GM19238 (cell line): ENCODE measurements at regions not wholly inside any gene's neighbourhood (a gene's known extent, or its start where the extent isn't known, plus 50 kb on each side); places are given as distances from the start of the nearest gene placed in this dataset.
"Not testable (repeated sequence)": the region's sequence is repeated elsewhere in the genome, so short reads cannot be mapped to it uniquely, and the experiment has no call there.

Experiments used
- DNase-seq: peaks from one replicate; pipeline ENCODE4 v3.0.0; 2011; ENCODE audit warnings: low spot score; ENCODE audit not compliant: insufficient read length

DNA sequence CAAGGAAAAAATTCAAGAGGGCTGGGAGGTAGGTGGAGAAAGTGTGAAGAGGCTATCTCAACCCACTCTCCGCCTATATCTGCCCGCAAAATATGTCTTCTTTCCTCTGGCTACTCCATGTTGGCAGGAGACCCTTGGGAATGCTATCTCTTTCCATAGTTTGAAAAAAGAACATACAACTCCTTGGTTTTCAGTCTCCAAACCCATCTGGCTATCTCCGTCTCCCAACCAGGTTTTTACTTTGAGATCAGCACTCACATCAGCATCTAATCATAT is 109.9 kb upstream of the IFNE start:
- no peak for DNase-seq

DNA sequence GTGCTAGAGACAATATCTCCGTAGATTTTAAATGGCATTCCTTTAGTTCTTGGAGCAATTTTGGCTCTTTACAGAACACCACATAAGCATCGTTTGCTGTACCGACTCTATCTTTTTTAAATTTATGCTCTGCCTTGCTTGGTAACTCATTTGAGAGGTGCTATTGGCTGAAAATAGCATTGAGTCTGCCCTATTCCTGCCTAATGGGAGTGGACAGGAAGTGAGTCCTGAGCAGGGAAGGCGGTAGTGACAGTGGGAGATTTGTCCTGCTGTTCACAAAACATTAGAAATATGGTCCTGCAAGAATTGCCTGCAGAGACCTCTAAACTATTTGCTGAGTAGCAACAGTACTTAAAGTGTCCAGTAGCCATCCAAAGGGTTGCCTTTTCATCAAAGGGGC is 115.2 kb upstream of the IFNE start:
- DNase-seq, result no peak

DNA sequence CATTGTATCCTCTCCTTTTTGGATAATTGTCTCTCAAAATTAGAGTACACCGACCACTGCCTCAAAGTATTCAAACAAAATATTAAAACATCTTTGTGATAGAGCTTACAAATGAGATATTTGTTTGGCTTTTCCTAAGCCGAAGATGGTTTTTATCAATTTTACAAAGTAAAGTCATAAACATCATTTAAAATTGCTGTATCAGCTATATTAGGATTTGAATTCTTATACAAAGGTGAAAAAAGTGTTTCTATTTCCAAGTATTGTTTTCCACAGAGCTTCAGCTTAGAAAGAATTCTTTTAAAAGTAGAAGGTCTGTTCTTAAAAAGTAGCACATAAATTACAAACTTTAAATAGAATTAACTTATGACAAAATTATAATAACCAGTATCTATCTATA is 116.6 kb upstream of the IFNE start:
- DNase-seq, result no peak

DNA sequence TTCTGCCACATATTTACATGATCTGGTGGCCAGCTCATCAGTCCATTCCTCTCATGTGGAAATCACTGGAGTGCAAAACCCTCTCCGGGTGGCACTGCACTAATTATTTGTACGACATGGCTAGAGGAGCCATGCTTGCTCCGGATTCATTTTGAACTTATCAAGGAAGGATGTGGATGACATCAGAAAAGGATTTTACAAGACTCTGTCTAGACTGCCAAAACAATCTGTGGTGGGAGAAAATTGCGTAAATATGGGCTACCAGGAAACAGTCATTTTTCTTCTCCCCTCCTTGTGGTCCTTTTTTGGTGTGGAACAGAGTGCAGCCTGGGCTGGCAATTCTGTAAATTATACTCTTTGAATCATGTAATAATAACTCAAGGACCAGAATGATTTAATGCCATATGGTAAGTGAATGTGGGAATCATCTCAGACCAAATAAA is 123.4 kb upstream of the IFNE start:
- no peak for DNase-seq

DNA sequence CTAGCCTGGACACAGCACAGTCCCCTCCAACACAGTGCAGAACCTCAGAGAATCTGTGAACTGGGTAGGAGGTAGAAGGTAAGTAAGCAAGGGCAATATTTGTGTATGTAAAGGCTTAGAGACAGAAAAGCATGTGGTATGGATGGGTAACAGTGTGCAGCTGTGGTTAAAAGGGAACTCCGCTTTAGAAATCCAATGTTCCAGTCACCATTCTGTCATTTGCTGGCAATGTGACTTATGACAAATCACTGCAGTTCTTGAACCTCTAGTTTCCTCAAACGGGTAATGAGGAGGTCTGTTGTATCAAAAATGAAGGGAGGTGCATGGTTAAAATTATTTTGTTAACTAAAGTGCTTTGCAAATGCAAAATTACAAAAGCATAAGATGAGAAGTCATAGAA is 125.5 kb upstream of the IFNE start:
- no peak for DNase-seq

DNA sequence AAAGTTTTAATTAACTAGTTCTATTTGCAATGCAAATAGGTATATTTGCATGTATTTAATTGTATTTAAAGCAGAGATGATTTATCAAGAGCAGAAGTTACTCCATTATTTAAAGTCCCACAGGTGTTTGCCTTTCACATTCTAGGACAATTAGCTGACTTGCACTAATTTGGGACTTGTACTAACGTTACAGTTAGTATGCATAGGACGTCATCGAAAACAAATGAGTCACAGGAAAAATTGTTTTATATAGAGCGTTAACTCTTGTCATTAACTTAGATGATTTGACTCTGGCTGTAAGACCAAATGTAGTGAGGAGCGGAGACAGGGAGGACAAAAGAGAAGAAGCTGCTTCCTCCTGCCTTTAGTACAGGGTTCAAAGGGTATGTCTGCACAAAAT is 126.1 kb upstream of the IFNE start:
- no peak for DNase-seq

DNA sequence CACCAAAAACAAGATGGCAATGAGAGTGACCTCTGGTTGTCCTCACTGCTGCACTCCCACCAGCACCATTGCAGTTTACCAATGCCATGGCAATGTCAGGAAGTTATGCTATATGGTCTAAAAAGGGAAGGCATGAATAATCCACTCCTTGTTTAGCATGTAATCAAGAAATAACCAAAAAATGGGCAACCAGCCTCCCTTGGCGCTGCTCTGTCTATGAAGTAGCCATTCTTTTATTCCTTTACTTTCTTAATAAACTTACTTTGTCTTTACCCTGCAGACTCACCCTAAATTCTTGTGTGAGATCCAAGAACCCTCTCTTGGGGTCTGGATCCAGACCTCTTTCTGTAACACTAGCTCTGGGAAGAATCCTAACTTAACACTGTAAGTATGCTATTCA is 127.4 kb upstream of the IFNE start:
- no peak for DNase-seq

DNA sequence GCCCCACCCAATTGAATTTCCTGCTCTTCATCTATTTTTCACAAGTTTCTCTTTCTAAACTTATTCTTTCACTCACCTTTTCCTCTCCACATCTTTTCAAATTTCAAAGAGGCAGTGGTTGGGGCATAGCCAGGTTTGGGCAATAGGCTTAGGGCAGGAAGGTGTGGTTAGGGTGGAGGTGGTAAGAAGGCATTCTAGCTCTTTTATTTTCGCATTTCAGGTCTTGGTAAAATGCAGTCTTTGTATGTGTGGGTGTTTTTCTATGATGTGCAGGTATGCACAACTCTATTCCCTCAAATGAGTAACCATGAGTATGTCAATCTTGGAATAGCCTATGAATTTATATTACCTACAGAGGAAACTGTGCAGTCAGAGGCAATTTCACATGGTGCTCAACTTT is 129.8 kb upstream of the IFNE start:
- no peak for DNase-seq

DNA sequence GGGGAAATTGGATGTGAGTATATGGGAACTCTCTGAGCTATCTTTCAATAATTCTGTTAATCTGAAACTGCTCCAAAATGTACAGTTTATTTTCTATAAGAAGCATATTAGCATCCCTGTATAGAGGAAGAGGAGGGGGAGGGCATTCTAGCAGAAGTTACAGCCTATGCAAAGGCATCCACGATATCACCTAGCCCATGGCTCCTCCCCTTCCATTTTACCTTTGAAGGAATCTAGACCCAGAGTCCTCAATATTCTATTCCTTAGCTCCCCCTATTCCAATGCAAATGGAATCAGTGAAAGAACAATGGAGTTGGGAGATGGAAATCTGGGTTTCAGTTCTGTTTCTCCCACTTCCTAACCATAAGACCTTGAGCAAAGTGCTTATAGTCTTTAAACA is 132.9 kb upstream of the IFNE start:
- DNase-seq, result no peak

DNA sequence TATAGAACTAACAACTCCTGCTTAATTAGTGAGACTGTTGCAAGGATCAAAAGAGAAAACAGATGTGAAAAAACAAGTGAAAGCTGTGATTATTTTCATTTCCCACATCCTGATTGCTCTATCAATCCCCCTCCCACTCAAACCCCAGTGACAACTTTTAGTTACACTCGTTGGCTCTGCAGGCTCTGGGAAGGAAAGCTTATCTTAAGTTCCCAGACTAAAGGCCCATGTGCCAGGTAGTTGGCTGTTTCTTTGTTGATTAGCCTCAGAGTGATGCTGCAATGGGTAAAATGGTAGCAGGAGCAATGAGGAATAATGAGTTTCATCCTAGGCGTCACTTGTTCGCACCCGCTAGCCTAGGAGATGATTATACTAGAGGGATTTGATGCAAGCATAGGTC is 133.3 kb upstream of the IFNE start:
- DNase-seq, result no peak

DNA sequence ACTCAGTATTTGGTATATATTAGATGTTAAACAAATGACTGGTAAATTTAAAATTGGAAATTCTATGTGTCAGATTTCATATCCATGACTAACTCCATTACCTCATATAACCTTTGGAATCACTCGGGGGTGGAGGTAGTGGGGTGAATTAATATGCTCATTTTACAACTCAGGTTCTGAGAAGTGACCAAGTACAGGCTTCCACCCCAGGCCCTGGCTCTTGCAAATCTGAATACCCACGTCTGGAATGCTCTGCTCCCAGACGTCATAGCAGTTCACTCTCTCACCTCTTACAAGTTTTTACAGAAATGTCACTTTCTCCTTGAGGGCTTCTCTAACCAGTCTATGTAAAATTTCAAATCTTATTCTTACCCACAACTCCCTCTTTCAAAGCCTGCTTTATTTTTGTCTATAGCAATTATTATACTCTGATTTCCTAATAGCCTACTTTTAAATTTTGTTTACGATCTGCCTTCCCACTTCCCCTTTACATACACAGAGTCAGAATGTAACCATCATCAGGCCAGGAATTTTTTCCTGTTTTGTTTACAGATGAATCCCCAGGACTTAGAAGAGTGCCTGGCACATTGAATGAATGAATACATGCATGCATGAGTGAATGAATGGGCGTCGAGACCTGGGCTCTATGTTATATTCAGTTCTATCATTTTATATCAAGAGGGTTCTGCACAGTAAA is 134.1 kb upstream of the IFNE start:
- DNase-seq, result no peak

DNA sequence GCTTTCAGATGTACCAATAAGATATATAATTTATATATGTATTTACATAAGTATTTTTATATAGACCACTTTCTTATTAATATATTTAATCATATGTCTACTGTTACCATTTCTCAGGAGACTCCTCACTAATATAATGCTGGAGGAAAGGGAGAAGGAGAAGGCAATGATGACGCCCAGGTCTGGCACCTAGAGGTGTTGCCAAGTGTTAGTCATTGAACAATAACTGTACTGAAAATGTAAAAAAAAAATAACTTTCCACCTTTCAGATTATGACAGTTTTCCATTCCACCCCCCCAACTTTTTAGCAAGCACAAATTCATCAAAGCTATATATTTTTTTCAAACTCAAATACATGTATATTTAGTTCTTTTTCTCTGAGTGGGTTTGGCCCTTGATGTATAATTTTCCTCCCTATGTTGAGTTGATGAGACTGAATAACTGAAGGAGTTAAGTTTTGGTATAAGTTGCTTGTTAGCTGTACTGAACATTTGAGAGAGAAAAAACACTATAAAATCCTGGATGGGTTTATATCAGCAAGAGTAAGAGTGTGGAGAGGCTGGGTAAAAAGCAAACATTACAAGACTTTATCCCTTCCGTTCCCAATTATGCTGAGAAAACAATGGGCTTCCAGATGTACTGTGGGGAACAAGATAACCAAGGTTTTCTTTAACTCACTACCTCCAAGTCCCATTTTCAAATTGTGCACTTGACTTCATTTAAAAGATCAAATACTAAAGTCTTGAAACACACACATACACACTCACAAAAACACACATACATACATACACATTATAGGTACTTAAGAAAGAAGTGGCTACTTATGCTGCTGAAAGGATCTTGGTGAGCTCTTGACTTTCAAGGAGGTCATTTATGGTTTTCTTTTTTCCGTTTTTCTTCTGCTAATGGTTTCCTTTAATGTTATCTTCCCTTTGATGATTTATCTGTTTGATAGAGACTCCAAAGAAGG is 142.8 kb upstream of the IFNE start:
- no peak for DNase-seq

DNA sequence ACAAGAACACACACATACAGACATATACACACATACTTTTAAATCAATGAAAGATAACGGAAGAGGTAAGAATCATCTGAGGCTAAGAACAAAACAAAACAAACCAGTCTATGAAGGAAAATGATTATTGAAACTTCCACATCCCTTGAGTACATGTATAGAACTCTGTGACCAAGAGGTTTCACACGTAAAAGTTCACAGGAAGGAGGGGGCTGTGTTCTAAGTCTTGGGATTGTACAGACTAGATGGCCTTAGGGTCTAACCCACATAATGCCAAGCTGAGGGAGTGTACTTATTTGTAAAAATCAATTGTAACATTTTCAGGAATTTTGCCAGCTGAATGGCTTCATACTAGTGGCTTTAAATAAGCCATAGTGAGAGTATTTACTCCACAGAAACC is 144.4 kb upstream of the IFNE start:
- no peak for DNase-seq

DNA sequence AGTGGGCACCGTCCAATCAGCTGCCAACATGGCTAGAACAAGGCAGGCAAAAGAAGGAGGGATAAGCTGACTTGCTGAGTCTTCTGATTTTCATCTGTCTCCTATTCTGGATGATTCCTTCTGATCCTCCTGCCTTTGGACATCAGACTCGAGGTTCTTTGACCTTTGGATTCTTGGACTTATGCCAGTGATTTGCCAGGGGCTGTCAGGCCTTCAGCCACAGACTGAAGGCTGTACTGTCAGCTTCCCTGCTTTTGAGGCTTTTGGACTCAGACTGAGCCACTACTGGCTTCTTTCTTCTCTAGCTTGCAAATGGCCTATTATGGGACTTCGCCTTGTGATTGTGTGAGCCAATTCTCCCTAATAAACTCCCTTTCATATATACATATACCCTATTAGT is 146.8 kb upstream of the IFNE start:
- DNase-seq, result not testable (repeated sequence)

DNA sequence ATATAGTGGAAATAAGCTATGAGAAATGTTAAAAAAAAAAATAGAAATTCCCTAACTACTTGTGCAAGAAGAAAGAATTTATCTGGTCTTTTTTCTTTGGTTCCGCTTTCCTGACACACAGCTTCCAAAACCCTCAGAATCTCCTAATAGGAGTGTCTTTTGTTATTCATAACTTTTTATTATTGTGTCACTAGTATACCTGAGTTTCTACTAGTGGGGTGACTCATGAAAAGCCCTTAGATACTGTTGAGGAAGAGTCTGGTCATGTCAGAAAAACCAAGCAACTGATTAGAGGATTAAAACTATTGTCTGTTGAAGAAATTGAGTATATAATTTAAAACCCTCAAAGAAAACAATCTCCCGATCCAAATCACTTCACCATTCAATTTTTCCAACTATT is 152.8 kb upstream of the IFNE start:
- DNase-seq, result no peak

DNA sequence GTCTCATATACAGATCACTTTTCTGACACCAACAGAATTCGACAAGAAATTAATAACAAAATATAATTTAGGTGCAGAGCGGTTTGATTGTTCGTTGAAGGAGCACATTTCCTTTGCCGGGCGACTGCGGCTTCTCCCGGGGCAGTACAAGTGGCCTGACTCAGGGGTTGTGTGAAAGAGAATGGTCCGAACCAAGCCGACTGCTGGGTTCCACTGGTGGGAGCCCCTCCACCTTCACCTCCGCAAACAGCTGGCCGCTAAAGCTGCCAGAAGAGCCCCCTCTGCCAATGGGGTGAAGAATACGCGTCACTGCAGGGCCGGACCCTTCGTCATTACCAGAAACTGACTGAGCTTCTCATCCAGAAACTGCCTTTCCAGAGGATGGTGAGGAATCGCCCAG is 156.0 kb upstream of the IFNE start:
- no peak for DNase-seq

DNA sequence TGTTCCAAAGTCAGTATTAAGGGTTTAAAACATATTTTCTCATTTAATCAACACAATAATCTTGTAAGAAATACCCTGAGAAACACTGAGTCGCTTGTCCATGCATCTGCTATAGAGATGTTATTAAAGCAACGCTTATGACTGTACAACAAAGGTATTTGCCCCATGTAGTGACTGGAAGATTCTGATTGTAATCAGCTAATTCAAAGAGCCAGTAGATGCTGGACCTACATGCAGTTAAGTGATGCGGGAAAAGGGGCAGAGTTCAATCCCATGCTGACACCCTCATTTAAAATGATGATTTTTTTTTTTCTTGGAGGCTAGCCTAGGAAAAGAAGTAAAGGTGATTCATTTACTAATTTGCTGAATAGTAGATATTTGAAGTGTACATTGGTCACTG is 149.3 kb upstream of the MTAP start:
- DNase-seq, result no peak

DNA sequence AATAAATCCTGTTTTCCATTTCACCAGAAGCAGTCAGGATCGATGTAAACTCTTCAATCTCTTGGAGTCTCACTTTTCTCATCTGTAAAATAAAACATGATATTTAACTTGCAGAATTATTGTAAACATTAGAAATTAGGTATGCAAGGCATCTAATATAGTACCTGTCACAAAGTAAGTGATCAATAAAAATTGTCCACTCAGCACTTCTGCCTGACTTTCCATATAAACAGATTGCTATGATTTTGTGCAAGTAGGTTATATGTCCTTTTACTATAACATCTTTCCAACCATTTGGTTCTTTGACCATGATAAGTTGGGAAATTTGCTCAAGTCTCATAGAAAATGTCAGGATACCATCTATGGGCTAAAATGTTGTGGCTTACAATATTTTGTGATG is 148.8 kb upstream of the MTAP start:
- no peak for DNase-seq

DNA sequence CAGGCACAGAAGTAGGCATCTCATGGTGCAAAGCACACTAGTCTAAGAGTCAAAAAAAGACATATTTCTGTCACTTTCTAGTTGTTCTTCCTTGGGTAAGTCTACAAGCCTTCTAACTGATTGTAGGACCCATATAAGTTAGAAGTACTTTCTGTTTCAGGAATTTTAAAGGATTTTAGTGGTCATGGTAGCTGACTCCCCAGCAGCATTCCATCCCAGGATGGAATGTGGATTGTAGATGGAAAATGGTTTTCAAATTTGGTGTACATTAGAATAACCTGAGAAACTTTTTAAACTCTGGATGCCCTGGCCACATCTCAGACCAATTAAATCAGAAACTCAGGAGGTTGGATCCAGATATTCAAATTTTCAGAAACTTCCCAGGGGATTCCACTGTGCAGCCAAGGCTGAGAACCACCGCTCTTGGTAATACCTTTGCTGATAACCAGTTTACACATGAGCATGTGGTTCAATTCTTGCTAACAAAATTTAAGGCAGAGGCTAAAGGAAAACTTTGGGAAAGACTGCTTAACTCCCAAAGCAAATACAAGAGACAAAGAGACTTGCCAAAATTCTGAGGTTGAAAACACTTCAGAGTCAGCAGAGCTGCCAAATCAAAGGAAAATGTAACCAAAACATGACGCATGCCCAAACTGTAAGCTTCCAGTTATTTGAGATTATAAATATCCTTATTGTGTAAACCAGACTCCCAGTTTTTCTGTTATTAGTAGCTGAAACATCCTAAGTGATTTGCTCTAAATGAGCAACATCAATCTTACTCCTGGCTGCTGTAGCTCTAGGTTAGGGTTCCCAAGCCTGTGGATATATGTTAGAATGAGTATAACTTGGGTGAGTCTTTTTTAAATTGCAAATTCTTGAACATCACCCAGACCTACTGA is 145.4 kb upstream of the MTAP start:
- DNase-seq, result no peak

DNA sequence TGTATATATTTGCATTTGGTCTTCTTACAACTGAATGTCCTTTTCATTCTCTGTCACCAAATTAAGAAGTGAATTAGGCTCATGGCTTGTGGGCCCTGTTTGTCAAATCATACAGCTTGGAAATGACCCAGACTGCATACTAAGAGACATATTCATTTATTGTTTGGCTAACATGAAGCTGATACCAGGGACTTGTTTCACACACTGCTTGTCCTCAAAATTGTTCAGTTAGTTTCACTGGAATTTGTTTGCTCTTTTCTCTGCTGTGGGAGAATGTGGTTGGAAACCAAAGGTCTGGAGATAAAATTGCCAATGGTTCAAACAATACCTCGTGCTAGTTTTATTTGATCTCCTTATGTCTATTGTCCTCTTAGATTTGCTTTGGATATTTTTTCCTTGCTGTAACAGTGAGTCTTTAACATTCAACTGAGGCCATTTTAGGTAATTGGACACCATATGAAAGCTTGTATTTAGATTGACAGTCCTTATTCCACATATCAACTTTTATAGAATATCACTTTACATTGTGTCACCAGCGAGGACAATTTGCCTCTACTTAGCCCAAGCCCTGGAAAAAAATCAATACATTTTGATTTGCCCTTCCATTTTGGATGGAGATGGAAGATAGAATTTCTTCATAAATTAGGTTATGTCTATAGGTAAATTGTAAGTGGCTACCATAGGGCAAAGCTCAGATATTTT is 144.3 kb upstream of the MTAP start:
- DNase-seq, result no peak

DNA sequence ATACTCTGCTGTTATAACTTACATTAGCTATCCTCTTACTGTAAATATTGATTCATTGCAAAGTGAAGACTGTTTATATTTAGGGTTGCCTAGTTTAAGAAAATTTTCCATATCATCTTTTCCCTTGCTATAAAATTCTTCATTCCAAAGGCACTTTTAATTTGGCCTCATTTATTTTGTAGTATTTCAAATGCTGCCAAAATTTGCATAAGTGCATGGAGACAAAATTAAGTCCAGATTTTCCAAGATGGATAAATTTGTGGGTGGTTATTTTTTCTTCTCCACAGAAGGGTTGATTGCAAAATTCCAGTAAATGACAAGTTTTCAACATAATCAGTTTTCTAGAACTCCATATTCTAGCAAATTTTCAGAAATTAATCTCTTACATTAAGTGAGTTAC is 141.5 kb upstream of the MTAP start:
- no peak for DNase-seq
